Natural killer cell (primary cell): ENCODE measurements at regions not wholly inside any gene's neighbourhood (a gene's known extent, or its start where the extent isn't known, plus 50 kb on each side); places are given as distances from the start of the nearest gene placed in this dataset.
"Not testable (repeated sequence)": the region's sequence is repeated elsewhere in the genome, so short reads cannot be mapped to it uniquely, and the experiment has no call there.

Experiments
- ATAC-seq, 3 donors: fragments of 150-1000 bp in 2 of 3; fragments of 200-7000 bp in 1 of 3; cut with Tn5 transposase; 1 replicate in 1 of 3; 2 replicates in 2 of 3; pipeline ENCODE4 v1.10.0; 2021; ENCODE audit warnings: mild to moderate bottlenecking in 2 of 3, moderate library complexity in 2 of 3
- DNase-seq, 2 donors: peaks; one replicate each; pipeline versions ENCODE4 v3.0.0 to v3.0.0-alpha.2; 2013 to 2021; ENCODE audit warnings: mixed read lengths in 1 of 2
- H3K27ac ChIP-seq: one replicate; pipeline ENCODE4 v1.5.1; 2013; ENCODE audit warnings: mild to moderate bottlenecking, low read length
- H3K27me3 ChIP-seq: one replicate; pipeline ENCODE4 v1.6.1; 2013; ENCODE audit warnings: low read length; ENCODE audit not compliant: control insufficient read depth, insufficient read depth
- H3K36me3 ChIP-seq: one replicate; pipeline ENCODE4 v1.6.1; 2013; ENCODE audit warnings: low read length; ENCODE audit not compliant: control insufficient read depth, insufficient read depth
- H3K4me1 ChIP-seq: one replicate; pipeline ENCODE4 v1.6.1; 2013; ENCODE audit warnings: low read length; ENCODE audit not compliant: control insufficient read depth, insufficient read depth
- H3K4me3 ChIP-seq: one replicate; pipeline ENCODE4 v1.5.1; 2013; ENCODE audit warnings: low read length
- H3K9me3 ChIP-seq: one replicate; pipeline ENCODE4 v1.6.1; 2013; ENCODE audit warnings: low read length; ENCODE audit not compliant: control insufficient read depth, insufficient read depth
- H3K27ac Mint-ChIP-seq, 2 donors: one replicate each; pipeline ENCODE4 v1.8.0; 2022; ENCODE audit warnings: mild to moderate bottlenecking in 2 of 2, mixed read lengths in 2 of 2, moderate library complexity in 1 of 2
- H3K27me3 Mint-ChIP-seq, 2 donors: one replicate each; pipeline ENCODE4 v1.8.0; 2022; ENCODE audit warnings: low read depth in 2 of 2, mixed read lengths in 2 of 2
- H3K36me3 Mint-ChIP-seq: one replicate; pipeline ENCODE4 v1.8.0; 2022; ENCODE audit warnings: mixed read lengths
- H3K4me1 Mint-ChIP-seq, 2 donors: one replicate each; pipeline ENCODE4 v1.8.0; 2022; ENCODE audit warnings: mixed read lengths in 2 of 2
- H3K4me3 Mint-ChIP-seq: one replicate; pipeline ENCODE4 v1.8.0; 2022; ENCODE audit warnings: mild to moderate bottlenecking, moderate library complexity, mixed read lengths
- H3K9me3 Mint-ChIP-seq, 2 donors: one replicate each; pipeline ENCODE4 v1.8.0; 2022; ENCODE audit warnings: mixed read lengths in 2 of 2
- CTCF ChIP-seq: fragments of 200-600 bp; IDR thresholded peaks from one replicate; pipeline ENCODE4 v1.8.0; 2022; ENCODE audit warnings: antibody characterized with exemption
- WGBS: methylation state at CpG from one replicate; pipeline ENCODE4 v1.1.7; 2013; ENCODE audit warnings: missing lambda C conversion rate; ENCODE audit not compliant: insufficient coverage; 5-methylcytosine and 5-hydroxymethylcytosine counted together
- intact Hi-C: fragments of 100-400 bp; cut with micrococcal nuclease; formaldehyde crosslinking; loops from one replicate; pipeline ENCODE4 v1.14.2; 2022

- intact Hi-C loops = no loop called here
- Mint-ChIP-seq H3K27me3 (no peaks in the 10 kb centered on the region), H3K4me1 (no peaks in the 10 kb centered on the region), H3K27ac (no peak overlapping the region), H3K36me3 (no peaks in the 10 kb centered on the region), H3K9me3 (no peaks in the 10 kb centered on the region), H3K4me3 (no peak overlapping the region)
- WGBS = 90% methylated on average over 8 of the region's 8 CpGs
- ATAC-seq (no peak), DNase-seq (no peak)
- TF ChIP-seq CTCF = no peak
- Histone ChIP-seq H3K9me3 (no peaks in the 10 kb centered on the region), H3K36me3 (no peaks in the 10 kb centered on the region), H3K27me3 (no peaks in the 10 kb centered on the region), H3K27ac (no peak overlapping the region), H3K4me1 (no peaks in the 10 kb centered on the region), H3K4me3 (no peak overlapping the region)
These were observed 127.8 kb downstream of the TRIM43 start for GRCh38 chr2:95719473-95720060.

GRCh38 chr2:95721726-95722125 lies 129.9 kb downstream of the TRIM43 start:
- no peak overlapping the region for H3K27ac ChIP-seq
- H3K27me3 ChIP-seq = no peaks in the 10 kb centered on the region
- DNase-seq (no peak), ATAC-seq (no peak)
- TF ChIP-seq CTCF = no peak
- Mint-ChIP-seq H3K27me3 (no peaks in the 10 kb centered on the region), H3K9me3 (no peaks in the 10 kb centered on the region), H3K4me1 (no peaks in the 10 kb centered on the region), H3K36me3 (no peaks in the 10 kb centered on the region), H3K27ac (no peak overlapping the region), H3K4me3 (no peak overlapping the region)
- H3K4me1 ChIP-seq = no peaks in the 10 kb centered on the region
- intact Hi-C loops = no loop called here
- no peak overlapping the region for H3K4me3 ChIP-seq
- H3K9me3 ChIP-seq = no peaks in the 10 kb centered on the region
- 90% methylated on average over 8 of the region's 8 CpGs for WGBS
- H3K36me3 ChIP-seq = no peaks in the 10 kb centered on the region

- no peak for ATAC-seq
These were observed 130.4 kb downstream of the TRIM43 start for GRCh38 chr2:95722131-95722697.

DNA sequence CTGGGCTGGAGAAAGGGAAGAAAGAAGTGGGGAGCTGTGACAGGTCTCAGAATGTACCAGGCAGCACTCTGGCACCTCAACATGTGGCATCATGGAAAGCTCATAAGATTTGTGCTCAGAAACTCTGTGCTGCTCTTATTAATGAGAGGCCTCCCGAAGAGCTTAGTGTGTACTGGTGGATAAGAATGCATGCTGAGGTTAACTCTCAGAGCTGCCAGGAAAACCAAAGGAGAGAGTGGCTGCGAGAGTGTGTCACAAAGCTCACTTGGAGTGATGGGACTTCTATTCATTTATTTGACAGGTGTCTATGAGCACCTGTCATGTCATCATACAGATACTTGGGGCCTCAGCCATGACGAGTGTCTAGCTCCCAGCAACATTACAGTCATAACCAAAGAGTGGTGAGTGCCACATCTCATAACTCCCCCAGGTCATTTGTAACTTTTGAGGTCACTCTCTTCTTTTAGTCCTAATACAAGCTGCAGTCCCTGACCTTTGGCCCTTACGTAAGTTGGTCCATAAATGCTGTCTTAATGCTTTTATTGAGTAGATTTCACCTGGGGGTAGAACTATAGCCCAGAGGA lies 131.9 kb downstream of the TRIM43 start:
- H3K4me1 Mint-ChIP-seq, H3K27ac ChIP-seq, H3K27me3 Mint-ChIP-seq, H3K4me3 ChIP-seq, H3K4me3 Mint-ChIP-seq, ATAC-seq, H3K27ac Mint-ChIP-seq, H3K4me1 ChIP-seq, DNase-seq, H3K36me3 Mint-ChIP-seq, H3K9me3 Mint-ChIP-seq, H3K27me3 ChIP-seq, intact Hi-C loops, H3K36me3 ChIP-seq, H3K9me3 ChIP-seq: not testable (repeated sequence)
- 84% methylated on average over 4 of the region's 4 CpGs for WGBS

More at GRCh38 chr2:95722131-95722697, 130.4 kb downstream of the TRIM43 start:
- 89% methylated on average over 11 of the region's 11 CpGs for WGBS
- no peaks in the 10 kb centered on the region for H3K9me3 Mint-ChIP-seq
- H3K36me3 ChIP-seq = no peaks in the 10 kb centered on the region
- H3K9me3 ChIP-seq = no peaks in the 10 kb centered on the region
- intact Hi-C loops = no loop called here
- no peak for DNase-seq
- no peaks in the 10 kb centered on the region for H3K4me1 ChIP-seq
- H3K4me3 ChIP-seq = no peak overlapping the region
- H3K27me3 ChIP-seq = no peaks in the 10 kb centered on the region
- no peaks in the 10 kb centered on the region for H3K36me3 Mint-ChIP-seq
- TF ChIP-seq CTCF = no peak
- no peak overlapping the region for H3K27ac Mint-ChIP-seq
- H3K27ac ChIP-seq = no peak overlapping the region
- H3K4me1 Mint-ChIP-seq = no peaks in the 10 kb centered on the region
- no peaks in the 10 kb centered on the region for H3K27me3 Mint-ChIP-seq
- H3K4me3 Mint-ChIP-seq = no peak overlapping the region

- H3K9me3 Mint-ChIP-seq, intact Hi-C loops, H3K4me3 ChIP-seq, H3K4me1 ChIP-seq, H3K27ac Mint-ChIP-seq, H3K4me1 Mint-ChIP-seq, H3K4me3 Mint-ChIP-seq, H3K27ac ChIP-seq, ATAC-seq, DNase-seq, H3K27me3 ChIP-seq, H3K9me3 ChIP-seq, H3K27me3 Mint-ChIP-seq, H3K36me3 ChIP-seq, H3K36me3 Mint-ChIP-seq: not testable (repeated sequence)
- WGBS = 84% methylated on average over 2 of the region's 2 CpGs
These were observed 133.4 kb downstream of the TRIM43 start for GRCh38 chr2:95725191-95725590.

DNA sequence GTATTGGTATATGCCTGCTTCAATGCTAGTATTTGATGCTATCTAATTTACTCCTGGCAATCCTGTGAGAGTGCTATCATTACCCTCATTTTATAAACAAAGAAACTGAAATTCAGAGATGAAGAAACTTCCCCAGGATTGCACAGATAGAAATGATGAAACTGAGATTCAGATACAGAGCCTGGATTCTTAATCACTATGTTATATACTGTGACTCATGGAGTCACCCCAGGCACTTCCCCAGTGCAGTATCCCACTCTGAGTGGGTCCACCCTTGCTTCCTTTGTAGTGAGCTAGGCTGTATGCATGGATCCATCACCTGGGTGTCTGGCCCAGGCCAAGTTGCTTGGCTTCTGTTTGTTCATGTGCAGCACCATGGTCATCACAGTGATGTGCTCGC lies 133.9 kb downstream of the TRIM43 start:
- H3K4me1 Mint-ChIP-seq, H3K9me3 Mint-ChIP-seq, H3K27ac ChIP-seq, H3K27me3 Mint-ChIP-seq, DNase-seq, H3K27ac Mint-ChIP-seq, ATAC-seq, H3K9me3 ChIP-seq, intact Hi-C loops, H3K27me3 ChIP-seq, H3K4me1 ChIP-seq, H3K4me3 Mint-ChIP-seq, H3K36me3 ChIP-seq, H3K36me3 Mint-ChIP-seq, H3K4me3 ChIP-seq: not testable (repeated sequence)
- WGBS = 100% methylated on average over 1 of the region's 1 CpG
